ENCODE measurements at regions not wholly inside any gene's neighbourhood (a gene's known extent, or its start where the extent isn't known, plus 50 kb on each side); places are given as distances from the start of the nearest gene placed in this dataset.

GRCh38 chr1:81582467-81582986, 218.2 kb upstream of the ADGRL2 start:
- H2AFZ ChIP-seq (ENCODE audit: low read length): no peak overlapping the region
- ChIA-PET POLR2A (ENCODE audit: partially characterized antibody) (no interaction called here), CTCF (ENCODE audit: partially characterized antibody) (no interaction called here)
- H3K23me2 ChIP-seq (ENCODE audit: low read depth, low read length): no peaks in the 10 kb centered on the region
- H2BK120ac ChIP-seq (replicated peaks; ENCODE audit: low read depth, low read length): no peak overlapping the region
- H4K20me1 ChIP-seq (replicated peaks in 1 of 2; ENCODE audit: control insufficient read depth in 1 of 2, insufficient read depth in 2 of 2, low read length in 2 of 2): no peaks in the 10 kb centered on the region
- H2BK20ac ChIP-seq (ENCODE audit: low read length): no peak overlapping the region
- no peaks in the 10 kb centered on the region for H3K79me2 ChIP-seq (ENCODE audit: control insufficient read depth in 1 of 2, insufficient read depth in 2 of 2, low read length in 2 of 2)
- DNase-seq (ENCODE audit: low read depth in 1 of 2, low spot score in 2 of 2) (no peak), FAIRE-seq (no peak)
- no peak overlapping the region for H3K4me3 ChIP-seq (ENCODE audit: extremely low read depth in 1 of 4, insufficient read depth in 2 of 4, low read depth in 3 of 4, low read length in 4 of 4)
- H4K5ac ChIP-seq (ENCODE audit: insufficient read length, low read depth, low read length): no peak overlapping the region
- H2BK5ac ChIP-seq (ENCODE audit: low read depth, low read length): no peak overlapping the region
- H3K18ac ChIP-seq (ENCODE audit: extremely low read depth, low read length): no peak overlapping the region
- H3K14ac ChIP-seq (ENCODE audit: insufficient read length): no peak overlapping the region
- H3K23ac ChIP-seq (ENCODE audit: insufficient read length): no peak overlapping the region
- no peaks in the 10 kb centered on the region for H3K27me3 ChIP-seq (replicated peaks in 1 of 4; ENCODE audit: control insufficient read depth in 3 of 4, extremely low read depth in 1 of 4, insufficient read depth in 3 of 4, low read length in 3 of 4)
- peaks cover 0 to 7% (median 3%) of the 10 kb centered on the region in 4 experiments; a peak in 3 of 7 replicates for H3K4me1 ChIP-seq (replicated peaks in 1 of 4; ENCODE audit: control insufficient read depth in 3 of 4, insufficient read depth in 4 of 4, low read length in 3 of 4)
- no peaks in the 10 kb centered on the region for H3K9me3 ChIP-seq (ENCODE audit: insufficient read depth in 2 of 2, low read depth in 1 of 2, low read length in 1 of 2)
- 84% methylated on average over 2 of the region's 2 CpGs; no CpG with 5 or more reads in 1 of the 2 experiments for WGBS, 2 experiments (ENCODE audit: extremely low coverage in 1 of 2, insufficient coverage in 1 of 2, insufficient read length in 1 of 2, insufficient replicate concordance in 2 of 2, low coverage in 1 of 2, low lambda C conversion rate in 2 of 2, missing lambda C conversion rate in 1 of 2)
- no peak overlapping the region for H2AK5ac ChIP-seq (ENCODE audit: low read depth, low read length)
- H3K4me2 ChIP-seq (ENCODE audit: insufficient read depth in 1 of 2, low read depth in 2 of 2, low read length in 2 of 2): no peak overlapping the region
- H2BK12ac ChIP-seq (ENCODE audit: low read depth, low read length): no peak overlapping the region
- no peaks in the 10 kb centered on the region for H3K36me3 ChIP-seq (ENCODE audit: control insufficient read depth in 2 of 4, insufficient read depth in 4 of 4, low read length in 3 of 4)
- H3K79me1 ChIP-seq (ENCODE audit: low read depth, low read length): no peaks in the 10 kb centered on the region
- no peak overlapping the region for H3K4ac ChIP-seq (replicated peaks; ENCODE audit: insufficient read length, low read depth, low read length)
- no peak overlapping the region for H3K27ac ChIP-seq (ENCODE audit: low read depth, low read length)
- H4K8ac ChIP-seq (ENCODE audit: extremely low read depth, insufficient read depth, low read length): no peak overlapping the region
- no peak overlapping the region for H3K56ac ChIP-seq (replicated peaks; ENCODE audit: insufficient read length, low read depth, low read length)
- no peak overlapping the region for H4K91ac ChIP-seq (replicated peaks; ENCODE audit: insufficient read length, low read length)
- no peak overlapping the region for H2BK15ac ChIP-seq (ENCODE audit: low read length)
- H3K9ac ChIP-seq (replicated peaks in 1 of 4; ENCODE audit: extremely low read depth in 1 of 4, low read depth in 3 of 4, low read length in 3 of 4): no peak overlapping the region
- TF ChIP-seq POU5F1 (IDR thresholded peaks at IDR 0.05; ENCODE audit: low read depth, low read length) (no peak), HDAC2 (IDR thresholded peaks at IDR 0.05; ENCODE audit: borderline replicate concordance in 1 of 2, low read depth in 2 of 2, low read length in 2 of 2) (no peak), BRCA1 (IDR thresholded peaks at IDR 0.05; ENCODE audit: low read depth, low read length) (no peak), NRF1 (IDR thresholded peaks at IDR 0.05; ENCODE audit: low read depth, low read length) (no peak), TCF12 (IDR thresholded peaks at IDR 0.05; ENCODE audit: low read depth, low read length) (no peak), CHD2 (IDR thresholded peaks at IDR 0.05; ENCODE audit: low read length) (no peak), POLR2A (IDR thresholded peaks at IDR 0.05; ENCODE audit: control extremely low read depth in 1 of 2, low read depth in 2 of 2, low read length in 2 of 2) (no peak), FOSL1 (IDR thresholded peaks at IDR 0.05; ENCODE audit: insufficient read depth, low read depth, low read length) (no peak), KDM4A (IDR thresholded peaks at IDR 0.05; ENCODE audit: low read depth, low read length, severe bottlenecking) (no peak), KDM5A (IDR thresholded peaks at IDR 0.05; ENCODE audit: low read length) (no peak), EGR1 (IDR thresholded peaks at IDR 0.05; ENCODE audit: borderline replicate concordance, low read depth, low read length) (no peak), TBP (IDR thresholded peaks at IDR 0.05; ENCODE audit: low read depth, low read length) (no peak), SIRT6 (IDR thresholded peaks at IDR 0.05; ENCODE audit: low read length) (no peak), TAF1 (IDR thresholded peaks at IDR 0.05; ENCODE audit: low read depth, low read length) (no peak)

All from H1 (cell line).